Testis (tissue), 2 donors: ENCODE measurements at regions not wholly inside any gene's neighbourhood (a gene's known extent, or its start where the extent isn't known, plus 50 kb on each side); places are given as distances from the start of the nearest gene placed in this dataset.

Experiments
- DNase-seq: peaks from one replicate; pipeline ENCODE4 v3.0.0-alpha.2; 2019
- H3K27ac ChIP-seq, 2 donors: fragments of 200-600 bp; sonication (generic); one replicate each; pipeline ENCODE4 v1.5.1; 2019
- H3K27me3 ChIP-seq: fragments of 200-600 bp; sonication (generic); one replicate; pipeline ENCODE4 v1.5.1; 2019
- H3K36me3 ChIP-seq: fragments of 200-600 bp; sonication (generic); one replicate; pipeline ENCODE4 v1.5.1; 2017; ENCODE audit warnings: low read depth; ENCODE audit errors: missing control alignments
- H3K4me1 ChIP-seq: fragments of 200-600 bp; sonication (generic); one replicate; pipeline ENCODE4 v1.5.1; 2019
- H3K4me3 ChIP-seq, 2 donors: fragments of 200-600 bp; sonication (generic); one replicate each; pipeline ENCODE4 v1.5.1; 2017 to 2019
- H3K9me3 ChIP-seq: fragments of 200-600 bp; sonication (generic); one replicate; pipeline ENCODE4 v1.5.1; 2017
- POLR2A ChIP-seq: fragments of 450-650 bp; IDR thresholded peaks from one replicate; pipeline ENCODE4 v1.6.1; 2017; ENCODE audit warnings: antibody characterized with exemption, mild to moderate bottlenecking, moderate library complexity
- WGBS, 2 donors: methylation state at CpG; one replicate each; pipeline ENCODE4 v1.1.5; 2018; 5-methylcytosine and 5-hydroxymethylcytosine counted together
- intact Hi-C: fragments of 100-400 bp; cut with DNase I; formaldehyde crosslinking; loops from one replicate; pipeline ENCODE4 v1.15.1; 2023; ENCODE audit warnings: low total_unique reads
- TF ChIP-seq, protein P1 (sequence below), 3 experiments: fragments of 450-650 bp in 2 of 3; fragments of 200-600 bp in 1 of 3; sonication (generic) in 1 of 3; IDR thresholded peaks; one replicate each; pipeline ENCODE4 v1.5.1; 2016 to 2019; ENCODE audit warnings: antibody characterized with exemption in 3 of 3, mild to moderate bottlenecking in 2 of 3, moderate library complexity in 1 of 3

DNA sequence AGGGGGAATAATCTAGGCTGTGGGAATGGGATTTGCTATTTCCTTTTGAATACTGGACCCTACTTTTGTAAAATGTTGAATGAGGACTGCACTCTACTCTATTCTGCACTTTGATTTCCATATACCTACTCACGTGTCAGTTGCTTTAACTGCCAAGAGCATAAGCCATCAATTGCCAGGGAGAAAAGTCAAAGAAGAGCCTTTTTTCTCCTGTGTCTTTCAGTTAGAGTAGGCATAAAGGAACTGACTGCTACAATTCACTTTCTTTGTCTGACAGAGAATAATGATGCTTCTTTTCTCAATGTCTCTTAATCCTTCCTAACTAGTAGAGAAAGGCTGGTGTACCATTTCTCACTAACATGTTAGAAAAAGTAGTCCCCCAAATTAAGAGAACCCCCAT, 231.6 kb downstream of the ELAVL2 start:
- TF ChIP-seq, protein P1, sequence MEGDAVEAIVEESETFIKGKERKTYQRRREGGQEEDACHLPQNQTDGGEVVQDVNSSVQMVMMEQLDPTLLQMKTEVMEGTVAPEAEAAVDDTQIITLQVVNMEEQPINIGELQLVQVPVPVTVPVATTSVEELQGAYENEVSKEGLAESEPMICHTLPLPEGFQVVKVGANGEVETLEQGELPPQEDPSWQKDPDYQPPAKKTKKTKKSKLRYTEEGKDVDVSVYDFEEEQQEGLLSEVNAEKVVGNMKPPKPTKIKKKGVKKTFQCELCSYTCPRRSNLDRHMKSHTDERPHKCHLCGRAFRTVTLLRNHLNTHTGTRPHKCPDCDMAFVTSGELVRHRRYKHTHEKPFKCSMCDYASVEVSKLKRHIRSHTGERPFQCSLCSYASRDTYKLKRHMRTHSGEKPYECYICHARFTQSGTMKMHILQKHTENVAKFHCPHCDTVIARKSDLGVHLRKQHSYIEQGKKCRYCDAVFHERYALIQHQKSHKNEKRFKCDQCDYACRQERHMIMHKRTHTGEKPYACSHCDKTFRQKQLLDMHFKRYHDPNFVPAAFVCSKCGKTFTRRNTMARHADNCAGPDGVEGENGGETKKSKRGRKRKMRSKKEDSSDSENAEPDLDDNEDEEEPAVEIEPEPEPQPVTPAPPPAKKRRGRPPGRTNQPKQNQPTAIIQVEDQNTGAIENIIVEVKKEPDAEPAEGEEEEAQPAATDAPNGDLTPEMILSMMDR (IDR thresholded peaks at IDR 0.05): no peak
- no peak for TF ChIP-seq POLR2A
- intact Hi-C loops: no loop called here
- Histone ChIP-seq H3K4me1 (no peaks in the 10 kb centered on the region), H3K9me3 (no peaks in the 10 kb centered on the region), H3K36me3 (no peaks in the 10 kb centered on the region), H3K27me3 (no peaks in the 10 kb centered on the region), H3K27ac (no peak overlapping the region), H3K4me3 (no peak overlapping the region)
- no peak for DNase-seq
- WGBS, 2 donors: 79 to 89% methylated on average over 1 of the region's 1 CpG

DNA sequence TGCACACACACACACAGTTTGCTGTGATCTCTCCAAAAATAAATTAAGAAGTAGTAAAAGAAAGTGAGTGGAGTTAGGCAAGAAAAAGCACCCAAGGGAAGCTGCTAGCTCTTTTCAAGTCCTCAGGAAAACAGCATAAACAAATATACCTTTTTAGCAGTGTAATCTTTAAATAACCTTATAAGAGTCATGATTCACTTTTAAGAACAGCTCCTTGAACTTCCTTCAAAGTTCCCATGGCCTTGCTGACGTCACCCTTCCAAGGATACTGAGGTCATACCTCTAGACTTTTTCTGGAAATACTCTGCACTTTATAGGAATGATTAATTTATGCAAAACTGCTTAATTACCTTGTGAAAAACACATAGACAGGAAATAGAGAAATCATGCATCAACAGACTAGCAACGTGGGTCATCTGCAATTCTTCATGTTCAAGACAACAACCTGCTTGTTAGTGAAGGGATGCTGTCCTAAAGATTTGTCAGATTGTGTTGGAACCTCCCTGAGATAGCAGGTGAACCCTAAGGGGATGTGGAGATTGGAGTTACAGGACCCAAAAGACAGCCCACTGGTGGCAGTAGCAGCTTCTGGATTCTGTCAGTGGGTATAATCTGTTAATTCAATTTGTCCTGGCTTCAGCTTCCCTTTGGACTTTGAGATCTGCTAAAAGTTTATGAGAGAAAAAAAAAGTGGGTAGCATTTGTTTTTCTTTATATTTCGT, 229.0 kb downstream of the ELAVL2 start:
- Histone ChIP-seq H3K9me3 (no peaks in the 10 kb centered on the region), H3K4me1 (no peaks in the 10 kb centered on the region), H3K27ac (no peak overlapping the region), H3K27me3 (no peaks in the 10 kb centered on the region), H3K4me3 (no peak overlapping the region), H3K36me3 (no peaks in the 10 kb centered on the region)
- 63 to 64% methylated on average over 3 of the region's 3 CpGs for WGBS, 2 donors
- TF ChIP-seq POLR2A: no peak
- TF ChIP-seq, protein P1 (IDR thresholded peaks at IDR 0.05): no peak
- intact Hi-C loops: no loop called here
- DNase-seq: no peak

DNA sequence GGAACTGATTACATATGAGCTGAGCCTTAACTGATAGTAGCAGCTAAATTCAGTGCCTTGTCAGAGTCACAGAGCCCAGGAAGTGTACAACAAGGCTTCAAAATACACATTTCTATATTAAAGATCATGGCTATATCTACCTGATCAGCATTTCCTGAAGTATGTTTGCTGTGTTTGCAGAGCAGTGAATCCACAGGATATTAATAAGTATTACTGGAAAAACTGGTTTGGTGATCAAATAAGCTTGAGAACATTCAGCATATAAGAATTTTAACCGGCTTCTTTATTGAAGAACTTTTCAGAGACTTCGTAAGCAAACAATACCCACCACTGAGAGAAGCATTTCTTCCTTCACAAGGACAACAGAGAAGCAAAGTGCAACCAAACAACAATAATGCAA, 227.0 kb downstream of the ELAVL2 start:
- intact Hi-C loops: no loop called here

DNA sequence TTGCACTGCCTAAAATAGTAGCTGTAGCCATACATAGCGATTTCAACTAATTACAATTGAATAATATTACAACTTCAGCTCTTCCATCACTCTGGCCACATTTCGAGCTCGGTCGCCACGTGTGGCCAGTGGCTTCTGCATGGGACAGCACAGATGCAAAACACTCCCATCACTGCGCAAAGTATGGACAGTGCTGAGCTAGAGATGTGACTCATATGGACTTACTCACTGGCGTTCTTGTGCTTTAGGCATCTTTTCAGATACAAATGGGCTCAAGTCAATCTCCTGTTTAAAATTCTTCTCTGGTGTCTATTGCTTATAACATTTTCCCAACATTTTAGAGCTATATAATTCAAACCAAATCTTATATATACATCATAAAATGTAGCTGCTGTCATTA, 222.7 kb downstream of the ELAVL2 start:
- intact Hi-C loops: no loop called here
- Histone ChIP-seq H3K27me3 (no peaks in the 10 kb centered on the region), H3K9me3 (no peaks in the 10 kb centered on the region), H3K27ac (no peak overlapping the region), H3K36me3 (no peaks in the 10 kb centered on the region), H3K4me3 (no peak overlapping the region), H3K4me1 (no peaks in the 10 kb centered on the region)
- 94 to 100% methylated on average over 7 of the region's 7 CpGs for WGBS, 2 donors
- no peak for TF ChIP-seq POLR2A
- TF ChIP-seq, protein P1 (IDR thresholded peaks at IDR 0.05): no peak
- no peak for DNase-seq

More for the DNA sequence above, 227.0 kb downstream of the ELAVL2 start:
- no peak overlapping the region for H3K4me3 ChIP-seq
- DNase-seq: no peak
- 88 to 97% methylated on average over 2 of the region's 2 CpGs for WGBS, 2 donors
- H3K27ac ChIP-seq: no peak overlapping the region
- H3K9me3 ChIP-seq: no peaks in the 10 kb centered on the region
- no peaks in the 10 kb centered on the region for H3K36me3 ChIP-seq
- TF ChIP-seq, protein P1 (IDR thresholded peaks at IDR 0.05): no peak
- no peak for TF ChIP-seq POLR2A
- H3K27me3 ChIP-seq: no peaks in the 10 kb centered on the region
- H3K4me1 ChIP-seq: no peaks in the 10 kb centered on the region

DNA sequence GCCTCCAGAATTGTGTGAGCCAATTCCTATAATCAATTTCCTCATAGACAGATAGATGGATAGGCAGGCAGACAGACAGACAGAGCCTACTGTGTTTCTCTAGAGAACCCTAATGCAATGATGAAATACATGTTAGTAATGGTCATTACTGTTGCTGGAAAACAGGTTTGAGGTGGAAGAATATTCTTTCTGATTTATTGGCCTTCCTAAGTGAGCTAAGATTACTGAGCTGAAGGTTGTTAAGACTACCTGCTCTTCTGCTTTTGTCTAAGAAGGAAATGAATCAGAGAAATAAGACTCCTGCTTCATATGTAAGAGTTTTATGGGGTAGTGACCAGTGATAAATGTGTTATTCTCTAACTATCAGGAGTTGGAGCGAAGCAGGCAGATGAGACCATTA, 219.9 kb downstream of the ELAVL2 start:
- Histone ChIP-seq H3K4me1 (no peaks in the 10 kb centered on the region), H3K4me3 (no peak overlapping the region), H3K27ac (no peak overlapping the region), H3K27me3 (no peaks in the 10 kb centered on the region), H3K9me3 (no peaks in the 10 kb centered on the region), H3K36me3 (no peaks in the 10 kb centered on the region)
- no peak for TF ChIP-seq POLR2A
- TF ChIP-seq, protein P1 (IDR thresholded peaks at IDR 0.05): no peak
- intact Hi-C loops: no loop called here
- DNase-seq: no peak
- 94 to 96% methylated on average over 1 of the region's 1 CpG for WGBS, 2 donors
